NCI-H82 treated with DMSO at 0.1 percent for 48 hours (cell line): ENCODE measurements at regions not wholly inside any gene's neighbourhood (a gene's known extent, or its start where the extent isn't known, plus 50 kb on each side); places are given as distances from the start of the nearest gene placed in this dataset.

Experiments used
- DNase-seq: peaks from one replicate; lab custom pipeline; 2025; ENCODE audit not compliant: unreplicated experiment; lab: John Stamatoyannopoulos, UW

DNA sequence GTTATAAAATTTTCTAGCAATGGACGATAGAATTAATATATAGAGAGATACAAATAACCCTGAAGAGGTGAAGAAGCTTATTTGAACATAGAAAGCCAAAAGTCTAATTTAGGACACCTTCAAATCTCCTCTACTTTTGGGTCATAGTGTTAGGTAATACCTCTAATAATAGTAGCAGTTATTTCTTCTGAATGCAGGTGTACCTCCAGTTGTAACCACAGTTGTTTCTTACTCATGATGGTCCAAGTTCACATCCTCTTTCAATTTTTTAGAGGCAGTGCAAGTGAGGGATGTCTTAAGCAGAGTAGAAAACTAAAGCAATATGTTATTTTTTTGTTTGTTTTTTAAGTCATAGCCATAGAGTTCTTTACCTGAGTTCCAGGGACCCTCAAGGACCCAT lies 429.5 kb downstream of the CCDC85A start:
- DNase-seq: no peak

DNA sequence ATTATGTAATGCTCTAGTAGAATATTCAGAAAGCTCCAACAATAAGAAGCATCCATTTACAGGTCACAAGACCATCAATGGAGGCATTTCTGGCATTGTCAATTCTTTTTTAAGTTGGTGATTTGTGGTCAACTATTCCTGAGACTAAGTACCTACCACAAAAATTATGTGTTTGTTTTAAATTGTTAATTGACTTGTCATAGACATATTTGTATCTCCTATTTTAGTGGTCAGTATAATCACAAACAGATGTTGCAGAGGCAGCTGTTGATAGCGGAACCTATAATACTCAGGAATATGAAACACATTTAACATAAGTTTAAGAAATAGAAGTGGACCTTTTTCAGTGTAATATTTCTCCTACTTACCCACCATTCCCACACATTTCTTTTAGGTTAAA lies 430.1 kb downstream of the CCDC85A start:
- DNase-seq: no peak

DNA sequence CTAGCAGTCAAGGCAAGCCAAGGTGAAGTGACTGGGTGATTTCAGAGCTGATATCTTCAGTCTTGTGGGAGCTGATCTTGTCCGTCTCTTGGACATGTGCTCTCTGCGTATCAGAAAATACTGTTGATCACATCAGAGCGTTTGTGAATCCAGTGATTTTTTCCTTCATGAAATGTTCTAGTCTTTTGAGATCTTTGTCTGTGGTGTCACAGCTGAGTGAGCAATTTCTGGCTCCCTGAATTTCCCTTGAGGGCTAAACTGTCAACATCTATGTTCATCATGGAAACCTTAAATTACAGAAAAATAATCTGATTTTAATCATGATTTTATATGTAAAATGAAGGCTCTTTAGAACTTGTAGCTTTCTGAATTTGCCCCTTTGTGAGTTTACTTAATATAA lies 432.0 kb downstream of the CCDC85A start:
- DNase-seq: no peak

GRCh38 chr2:56624181-56624580 lies 440.4 kb downstream of the CCDC85A start:
- no peak for DNase-seq

- no peak for DNase-seq
These were observed 443.1 kb downstream of the CCDC85A start for GRCh38 chr2:56626927-56627326.

- no peak for DNase-seq
These were observed 446.5 kb downstream of the CCDC85A start for GRCh38 chr2:56630286-56630685.

GRCh38 chr2:56647997-56648396 lies 464.2 kb downstream of the CCDC85A start:
- DNase-seq: no peak

GRCh38 chr2:56648802-56649201 lies 465.0 kb downstream of the CCDC85A start:
- no peak for DNase-seq

DNA sequence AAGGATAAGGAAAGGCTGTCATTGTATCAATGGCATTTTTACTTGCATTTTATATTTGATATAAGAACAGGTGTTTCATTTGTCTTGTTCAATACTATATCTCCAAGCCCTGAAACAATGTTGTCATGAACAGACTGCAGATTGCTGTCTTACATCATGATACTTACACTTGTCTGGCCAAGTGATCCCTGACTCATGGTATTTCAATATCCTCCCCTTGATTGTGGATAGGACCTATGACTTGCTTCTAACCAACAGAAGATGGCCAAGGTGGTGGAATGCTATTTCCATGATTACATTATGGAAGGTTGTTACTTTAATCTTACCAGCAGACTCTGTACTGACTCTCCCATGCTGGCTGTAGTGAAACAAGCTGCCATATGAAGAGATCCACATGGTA lies 471.1 kb downstream of the CCDC85A start:
- no peak for DNase-seq

GRCh38 chr2:56656826-56657225 lies 473.0 kb downstream of the CCDC85A start:
- no peak for DNase-seq

DNA sequence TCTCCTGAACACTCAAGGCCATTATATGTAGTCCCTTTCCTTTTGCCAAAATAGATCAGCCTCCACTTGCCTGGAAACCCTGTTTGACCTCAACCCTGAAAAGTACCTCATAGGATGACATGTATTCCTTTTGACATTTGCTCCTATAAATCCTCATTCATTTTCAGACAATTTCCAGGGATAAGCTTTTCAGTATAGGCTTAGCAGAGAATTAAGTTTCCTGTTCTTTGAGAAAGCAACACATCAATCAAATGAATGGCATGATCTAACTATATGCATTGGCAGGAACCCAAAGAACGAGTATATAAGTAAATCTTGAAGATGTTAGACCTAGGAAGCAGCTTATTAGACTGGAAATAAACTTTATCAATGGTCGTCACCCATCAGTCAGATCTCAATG lies 483.0 kb downstream of the CCDC85A start:
- peak; percentile 31 for DNase-seq

DNA sequence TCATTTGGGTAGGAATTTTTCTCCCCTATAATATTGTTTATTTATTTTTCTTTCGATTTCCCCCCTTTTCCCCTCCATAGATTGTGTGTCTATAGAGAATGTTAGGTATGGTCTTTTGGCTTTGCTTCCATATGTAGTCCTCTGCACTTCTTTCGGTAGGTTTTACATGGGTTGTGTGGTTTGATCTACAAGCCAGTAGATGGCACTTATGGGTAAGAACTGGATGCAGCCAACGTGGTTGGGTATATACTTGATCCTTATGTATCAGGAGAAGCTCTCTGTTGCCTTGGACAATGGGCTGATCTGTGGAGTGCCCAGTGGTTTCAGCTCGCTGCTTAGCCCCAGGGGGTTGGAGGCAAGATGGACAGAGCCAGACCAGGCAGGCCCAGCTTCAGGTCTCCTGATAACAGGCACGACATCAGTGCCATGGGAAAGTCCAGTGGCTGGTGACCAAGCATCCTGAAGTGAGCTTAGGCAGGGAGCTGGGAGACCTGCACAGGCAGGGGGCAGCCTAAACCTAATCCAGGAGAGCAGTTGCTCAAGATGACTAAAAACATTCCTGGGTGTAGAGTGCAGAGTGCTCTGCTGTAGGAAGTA lies 488.3 kb downstream of the CCDC85A start:
- no peak for DNase-seq

- no peak for DNase-seq
These were observed 490.3 kb downstream of the CCDC85A start for GRCh38 chr2:56674084-56674483.

- DNase-seq: no peak
These were observed 493.2 kb downstream of the CCDC85A start for GRCh38 chr2:56676966-56677365.

DNA sequence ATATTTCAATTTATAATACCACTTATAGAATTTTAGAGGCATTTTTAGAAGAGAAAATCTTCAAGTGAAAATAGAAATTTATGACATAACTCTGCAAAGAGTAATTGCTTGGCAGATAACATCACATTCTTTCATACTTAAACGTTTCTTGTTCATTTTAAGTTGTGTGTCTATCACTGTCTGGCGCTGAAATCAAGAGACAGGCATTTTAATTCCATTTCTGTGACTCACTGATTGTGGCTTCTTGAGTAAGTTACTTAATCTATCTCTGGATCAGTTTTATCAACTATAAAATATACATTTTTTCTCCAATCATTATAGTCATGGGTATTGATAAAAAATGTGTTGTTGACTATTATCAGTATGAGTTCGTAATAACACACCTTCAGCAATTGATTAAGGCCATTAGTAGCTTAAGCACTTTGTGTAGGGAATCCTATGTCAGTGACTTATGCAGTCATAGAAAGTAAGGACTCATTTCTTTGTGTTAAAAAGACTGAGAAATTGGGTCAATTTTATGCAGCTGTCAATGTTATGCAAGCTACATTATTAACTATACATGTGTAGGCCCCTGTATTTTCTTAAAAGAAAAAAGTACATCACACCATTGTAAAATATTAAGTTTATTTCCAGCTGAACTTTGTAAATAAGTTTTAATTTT lies 497.3 kb downstream of the CCDC85A start:
- no peak for DNase-seq

DNA sequence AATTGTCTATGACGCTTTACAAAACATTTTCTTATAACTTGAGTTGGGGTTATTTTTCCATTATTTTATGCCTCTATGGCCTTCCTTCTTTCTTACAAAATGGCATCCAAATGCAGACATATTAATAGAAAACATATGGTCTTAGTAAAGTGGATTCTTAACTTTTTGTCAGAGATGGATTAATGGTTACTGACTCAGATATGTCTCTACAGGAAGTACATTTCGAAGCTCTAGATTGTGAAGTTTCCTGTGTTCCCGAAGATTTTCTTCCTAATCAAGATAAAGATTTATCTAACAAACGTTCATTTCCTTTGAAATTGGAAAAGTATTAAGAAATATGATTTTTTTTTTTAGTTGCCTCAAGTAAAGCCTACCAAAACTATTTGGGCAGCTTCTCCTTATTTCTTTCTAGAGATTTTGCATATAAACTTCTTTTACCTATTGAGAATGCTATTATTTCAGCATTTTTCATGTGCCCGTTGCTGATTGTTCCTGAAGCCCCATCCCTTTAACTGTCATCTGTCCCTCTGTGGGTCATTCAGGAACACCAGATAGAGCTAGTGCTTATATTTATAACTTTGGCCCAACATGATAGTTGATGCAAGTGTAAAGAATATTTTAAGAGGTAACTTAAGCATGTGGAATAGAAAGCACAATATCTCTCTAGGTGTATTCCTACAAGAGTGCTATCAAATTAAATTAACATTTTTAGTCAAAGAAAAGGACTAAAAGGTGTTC lies 498.0 kb downstream of the CCDC85A start:
- no peak for DNase-seq

- no peak for DNase-seq
These were observed 498.6 kb downstream of the CCDC85A start for GRCh38 chr2:56682397-56682760.

- DNase-seq: no peak
These were observed 500.5 kb downstream of the CCDC85A start for GRCh38 chr2:56684327-56684726.

DNA sequence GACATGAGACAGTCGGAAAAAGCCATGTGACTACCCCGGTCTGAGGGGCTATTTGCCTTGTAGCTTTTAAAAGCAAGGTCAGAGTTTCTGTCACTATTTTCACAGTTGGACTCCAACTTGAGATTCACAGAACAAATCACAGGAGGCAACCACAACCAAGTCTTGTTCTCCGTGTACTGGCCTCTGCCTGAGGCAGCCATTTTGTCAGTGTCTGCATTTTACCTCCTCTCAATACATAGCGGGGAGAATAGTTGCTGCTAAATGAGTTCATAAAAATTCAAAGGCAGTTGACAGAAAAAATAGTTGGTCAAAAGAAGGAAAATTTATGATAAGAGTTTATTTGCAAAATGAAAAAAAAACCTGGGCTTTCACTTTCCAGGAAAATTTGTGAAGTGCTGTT lies 501.4 kb downstream of the CCDC85A start:
- DNase-seq: no peak

- DNase-seq: no peak
These were observed 503.4 kb downstream of the CCDC85A start for GRCh38 chr2:56687169-56687568.

DNA sequence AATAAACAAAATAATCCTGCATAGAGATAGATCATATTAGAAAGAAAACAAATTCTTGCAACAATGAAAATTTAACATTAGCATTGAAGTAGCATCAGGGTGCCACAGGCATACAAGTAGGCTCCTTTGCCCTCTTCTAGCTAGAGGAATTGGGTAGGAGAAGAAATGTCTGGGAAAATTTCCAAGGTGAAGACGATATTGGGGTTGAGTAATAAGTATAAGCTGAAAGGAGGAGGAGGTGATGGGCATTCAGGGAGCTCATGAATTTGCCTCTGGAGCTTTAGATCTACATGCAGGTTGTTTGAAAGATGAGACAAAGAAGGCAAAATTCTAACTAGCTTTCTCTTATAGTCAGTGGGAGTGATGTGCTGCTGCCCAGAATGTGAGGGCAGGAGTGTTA lies 504.9 kb downstream of the CCDC85A start:
- no peak for DNase-seq

- DNase-seq: no peak
These were observed 509.7 kb downstream of the CCDC85A start for GRCh38 chr2:56693501-56693900.

GRCh38 chr2:56703001-56703400 lies 519.2 kb downstream of the CCDC85A start:
- no peak for DNase-seq
